ENCODE measurements at regions not wholly inside any gene's neighbourhood (a gene's known extent, or its start where the extent isn't known, plus 50 kb on each side); places are given as distances from the start of the nearest gene placed in this dataset.
"Not testable (repeated sequence)": the region's sequence is repeated elsewhere in the genome, so short reads cannot be mapped to it uniquely, and the experiment has no call there.

GRCh38 chr5:104904561-104904960, 1342.0 kb upstream of the NUDT12 start:
- DNase-seq = no peak

- DNase-seq = no peak
Observed at GRCh38 chr5:104903941-104904340, 1341.4 kb upstream of the NUDT12 start.

GRCh38 chr5:104891596-104891995, 1329.0 kb upstream of the NUDT12 start:
- DNase-seq = no peak

GRCh38 chr5:104890767-104891166, 1328.2 kb upstream of the NUDT12 start:
- DNase-seq = no peak

- DNase-seq = no peak
Observed at GRCh38 chr5:104859437-104859836, 1296.8 kb upstream of the NUDT12 start.

GRCh38 chr5:104852099-104852498, 1289.5 kb upstream of the NUDT12 start:
- DNase-seq = not testable (repeated sequence)

GRCh38 chr5:104845541-104845940, 1283.0 kb upstream of the NUDT12 start:
- DNase-seq = no peak

- no peak for DNase-seq
Observed at GRCh38 chr5:104843822-104844221, 1281.2 kb upstream of the NUDT12 start.

GRCh38 chr5:104840284-104840683, 1277.7 kb upstream of the NUDT12 start:
- DNase-seq = no peak

- not testable (repeated sequence) for DNase-seq
Observed at GRCh38 chr5:104831515-104831914, 1268.9 kb upstream of the NUDT12 start.

GRCh38 chr5:104821606-104822005, 1259.0 kb upstream of the NUDT12 start:
- no peak for DNase-seq

GRCh38 chr5:104817127-104817526, 1254.5 kb upstream of the NUDT12 start:
- no peak for DNase-seq

- no peak for DNase-seq
Observed at GRCh38 chr5:104815212-104815611, 1252.6 kb upstream of the NUDT12 start.

- DNase-seq = no peak
Observed at GRCh38 chr5:104800440-104801048, 1238.0 kb upstream of the NUDT12 start.

GRCh38 chr5:104793755-104794080, 1231.1 kb upstream of the NUDT12 start:
- no peak for DNase-seq

GRCh38 chr5:104793031-104793754, 1230.6 kb upstream of the NUDT12 start:
- DNase-seq = no peak

- DNase-seq = no peak
Observed at GRCh38 chr5:104789366-104789765, 1226.8 kb upstream of the NUDT12 start.

- DNase-seq = no peak
Observed at GRCh38 chr5:104785097-104785496, 1222.5 kb upstream of the NUDT12 start.

- DNase-seq = no peak
Observed at GRCh38 chr5:104774372-104774771, 1211.8 kb upstream of the NUDT12 start.

- DNase-seq = no peak
Observed at GRCh38 chr5:104764197-104764596, 1201.6 kb upstream of the NUDT12 start.

GRCh38 chr5:104763216-104763615, 1200.6 kb upstream of the NUDT12 start:
- DNase-seq = no peak

GRCh38 chr5:104757915-104758314, 1195.3 kb upstream of the NUDT12 start:
- DNase-seq = no peak

GRCh38 chr5:104755806-104756205, 1193.2 kb upstream of the NUDT12 start:
- no peak for DNase-seq

GRCh38 chr5:104754311-104754995, 1191.9 kb upstream of the NUDT12 start:
- DNase-seq = no peak

Data from CD4-positive, alpha-beta T cell treated with Interferon alpha-2 for 1 hour (primary cell).